Ovary (tissue), 7 donors: ENCODE measurements at regions not wholly inside any gene's neighbourhood (a gene's known extent, or its start where the extent isn't known, plus 50 kb on each side); places are given as distances from the start of the nearest gene placed in this dataset.

ENCODE experiments used
- DNase-seq, 5 donors: peaks; one replicate each; pipeline ENCODE4 v3.0.0-alpha.2; 2019 to 2020
- H3K27ac ChIP-seq, 2 donors: fragments of 200-600 bp; one replicate each; pipeline versions ENCODE4 v1.5.1 to v1.8.0; 2019 to 2022
- H3K27me3 ChIP-seq: fragments of 200-600 bp; one replicate; pipeline ENCODE4 v1.8.0; 2022
- H3K36me3 ChIP-seq: fragments of 200-600 bp; sonication (generic); one replicate; pipeline ENCODE4 v1.5.1; 2019
- H3K4me1 ChIP-seq: one replicate; pipeline ENCODE4 v1.8.1; 2013; ENCODE audit warnings: mild to moderate bottlenecking, moderate library complexity; ENCODE audit not compliant: insufficient read depth
- H3K4me3 ChIP-seq: fragments of 200-600 bp; sonication (generic); one replicate; pipeline ENCODE4 v1.5.1; 2017
- H3K9me3 ChIP-seq, 2 donors: fragments of 200-600 bp in 1 of 2; sonication (generic) in 1 of 2; one replicate each; pipeline versions ENCODE4 v1.5.1 to v1.8.1; 2013 to 2019; ENCODE audit warnings: mild to moderate bottlenecking in 1 of 2, moderate library complexity in 1 of 2
- EP300 ChIP-seq: sonication (generic); formaldehyde crosslinking; IDR thresholded peaks from one replicate; pipeline ENCODE4 v1.6.1; 2017; ENCODE audit warnings: antibody characterized with exemption
- POLR2A ChIP-seq: fragments of 450-650 bp; IDR thresholded peaks from one replicate; pipeline ENCODE4 v1.6.1; 2017; ENCODE audit warnings: antibody characterized with exemption, mild to moderate bottlenecking, moderate library complexity
- WGBS, 3 donors: extraction: QIAGEN DNeasy Blood & Tissue Kit in 1 of 3; methylation state at CpG; one replicate each; pipeline versions ENCODE4 v1.1.5 to v1.1.7; 2013 to 2017; 5-methylcytosine and 5-hydroxymethylcytosine counted together
- intact Hi-C, 4 donors: fragments of 100-400 bp; cut with DNase I; formaldehyde crosslinking; loops; one replicate each; pipeline versions ENCODE4 v1.11.0 to v1.15.1; 2022 to 2023
- TF ChIP-seq, protein P1 (sequence below), 3 donors: fragments of 450-650 bp in 2 of 3; fragments of 200-600 bp in 1 of 3; IDR thresholded peaks; one replicate each; pipeline versions ENCODE4 v1.5.1 to v1.8.0; 2016 to 2022; ENCODE audit warnings: antibody characterized with exemption in 3 of 3, mild to moderate bottlenecking in 1 of 3
- donor health status: DM: no; HTN: no; CAD: no; lungs with moderate emphysema.
- donor health status: DM: no; HTN: no; CAD: no.
- donor health status: Bipolar disorder and iron deficiency.
- donor health status: DM: no; HTN: no; CAD: no.
- donor health status: DM: yes; HTN: yes; CAD: no.

DNA sequence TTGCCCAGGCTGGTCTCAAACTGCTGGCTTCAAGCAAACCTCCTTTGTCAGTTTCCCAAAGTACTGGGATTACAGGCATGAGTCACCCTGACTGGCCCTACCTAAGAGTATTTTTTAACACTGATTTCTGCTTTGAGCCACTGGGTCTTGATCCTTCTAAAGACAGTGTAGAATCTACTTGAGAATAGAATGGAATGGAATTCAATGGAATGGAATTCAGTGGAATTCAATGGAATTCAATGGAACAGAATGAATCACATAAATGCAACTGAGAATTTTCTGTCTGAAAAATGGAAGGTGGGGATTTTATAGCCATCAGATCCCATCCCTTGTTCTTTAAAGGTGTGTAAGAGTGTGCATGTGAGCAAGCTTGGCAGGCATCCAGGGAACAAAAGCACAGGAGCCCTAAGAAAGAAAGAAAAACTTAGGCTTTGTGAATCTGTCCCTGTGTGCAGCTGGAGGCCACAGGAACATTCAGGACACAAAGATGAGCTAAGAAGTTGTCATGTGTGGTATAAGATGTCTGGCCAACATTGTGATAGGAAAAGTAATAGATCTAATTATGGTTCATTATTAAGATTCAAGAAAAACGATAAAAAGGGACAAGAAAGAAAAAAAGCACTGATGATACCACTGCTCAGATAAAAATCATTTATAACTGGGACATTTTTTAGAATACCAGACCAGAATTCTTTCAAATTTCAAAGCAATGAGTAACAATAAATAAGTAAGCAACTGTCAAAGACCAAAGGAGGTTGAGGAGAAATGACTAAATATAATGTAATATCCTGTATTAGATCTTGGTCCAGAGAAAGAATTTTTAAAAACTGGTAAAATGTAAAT, 681.0 kb upstream of the GJE1 start:
- Histone ChIP-seq H3K9me3 (no peaks in the 10 kb centered on the region), H3K36me3 (no peaks in the 10 kb centered on the region), H3K27me3 (no peaks in the 10 kb centered on the region), H3K4me1 (peaks cover 1% of the 10 kb centered on the region), H3K27ac (no peak overlapping the region), H3K4me3 (no peak overlapping the region)
- intact Hi-C loops: no loop called here
- DNase-seq: no peak
- TF ChIP-seq POLR2A (no peak), EP300 (no peak)
- TF ChIP-seq, protein P1, sequence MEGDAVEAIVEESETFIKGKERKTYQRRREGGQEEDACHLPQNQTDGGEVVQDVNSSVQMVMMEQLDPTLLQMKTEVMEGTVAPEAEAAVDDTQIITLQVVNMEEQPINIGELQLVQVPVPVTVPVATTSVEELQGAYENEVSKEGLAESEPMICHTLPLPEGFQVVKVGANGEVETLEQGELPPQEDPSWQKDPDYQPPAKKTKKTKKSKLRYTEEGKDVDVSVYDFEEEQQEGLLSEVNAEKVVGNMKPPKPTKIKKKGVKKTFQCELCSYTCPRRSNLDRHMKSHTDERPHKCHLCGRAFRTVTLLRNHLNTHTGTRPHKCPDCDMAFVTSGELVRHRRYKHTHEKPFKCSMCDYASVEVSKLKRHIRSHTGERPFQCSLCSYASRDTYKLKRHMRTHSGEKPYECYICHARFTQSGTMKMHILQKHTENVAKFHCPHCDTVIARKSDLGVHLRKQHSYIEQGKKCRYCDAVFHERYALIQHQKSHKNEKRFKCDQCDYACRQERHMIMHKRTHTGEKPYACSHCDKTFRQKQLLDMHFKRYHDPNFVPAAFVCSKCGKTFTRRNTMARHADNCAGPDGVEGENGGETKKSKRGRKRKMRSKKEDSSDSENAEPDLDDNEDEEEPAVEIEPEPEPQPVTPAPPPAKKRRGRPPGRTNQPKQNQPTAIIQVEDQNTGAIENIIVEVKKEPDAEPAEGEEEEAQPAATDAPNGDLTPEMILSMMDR (IDR thresholded peaks at IDR 0.05): no peak
- WGBS, 3 donors: 56 to 68% (median 67%) methylated on average over 1 of the region's 1 CpG

DNA sequence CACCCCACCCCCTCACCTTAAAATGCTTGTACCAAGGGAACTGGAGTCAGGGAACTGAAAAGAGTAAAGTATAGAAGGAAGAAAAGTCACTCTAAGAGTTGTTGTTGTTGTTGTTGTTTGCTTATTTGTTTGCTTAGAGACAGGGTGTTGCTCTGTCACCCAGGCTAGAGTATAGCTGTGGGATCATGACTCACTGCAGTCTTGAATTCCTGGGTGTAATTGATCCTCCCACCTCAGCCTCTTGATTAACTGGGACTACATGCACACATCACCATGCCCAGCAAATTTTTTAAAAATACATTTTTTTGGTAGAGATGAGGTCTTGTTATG, 681.6 kb upstream of the GJE1 start:
- H3K36me3 ChIP-seq: no peaks in the 10 kb centered on the region
- no peaks in the 10 kb centered on the region for H3K27me3 ChIP-seq
- intact Hi-C loops: no loop called here
- H3K27ac ChIP-seq: no peak overlapping the region
- TF ChIP-seq POLR2A (no peak), EP300 (no peak)
- TF ChIP-seq, protein P1 (IDR thresholded peaks at IDR 0.05): no peak
- no peak for DNase-seq
- H3K4me1 ChIP-seq: peaks cover 1% of the 10 kb centered on the region
- H3K9me3 ChIP-seq: no peaks in the 10 kb centered on the region
- no peak overlapping the region for H3K4me3 ChIP-seq

DNA sequence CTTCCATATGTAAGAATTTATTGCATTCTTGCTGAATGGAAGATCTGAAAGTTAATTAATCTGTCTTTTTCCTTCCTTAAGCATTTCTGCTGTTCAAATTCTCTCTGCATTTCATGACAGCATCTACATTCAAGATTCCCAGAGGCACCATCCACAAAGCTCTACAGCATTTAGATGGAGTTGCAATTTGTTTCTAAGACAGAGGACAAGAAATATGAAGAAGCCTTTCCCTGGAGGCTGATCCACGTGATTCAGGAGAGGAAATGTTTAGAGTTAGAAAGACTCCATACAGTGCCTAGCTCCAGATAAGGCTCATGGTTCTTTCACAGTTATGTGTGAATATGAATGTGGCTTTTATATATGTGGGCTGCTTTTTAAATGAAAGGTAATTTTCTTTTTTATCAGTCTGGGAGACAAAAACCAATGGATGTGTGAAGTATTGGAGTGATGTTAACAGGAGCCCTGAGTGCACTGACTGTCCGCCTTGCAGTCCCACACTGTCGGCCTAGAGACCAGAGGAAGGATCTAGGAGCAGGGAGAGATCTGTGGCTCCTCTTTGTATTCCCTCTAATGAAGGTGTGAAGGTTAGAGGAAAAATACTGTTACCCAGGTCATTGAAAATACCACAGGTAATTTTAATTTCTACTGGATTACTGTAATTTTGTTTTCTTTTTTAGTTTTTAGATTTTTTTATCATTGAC, 686.6 kb upstream of the GJE1 start:
- H3K4me3 ChIP-seq: no peak overlapping the region
- no peaks in the 10 kb centered on the region for H3K27me3 ChIP-seq
- intact Hi-C loops: no loop called here
- no peaks in the 10 kb centered on the region for H3K9me3 ChIP-seq
- H3K4me1 ChIP-seq: no peaks in the 10 kb centered on the region
- no peak overlapping the region for H3K27ac ChIP-seq
- WGBS, 3 donors: 73 to 87% (median 78%) methylated on average over 3 of the region's 3 CpGs
- DNase-seq: no peak
- TF ChIP-seq, protein P1 (IDR thresholded peaks at IDR 0.05): no peak
- TF ChIP-seq POLR2A (no peak), EP300 (no peak)
- H3K36me3 ChIP-seq: no peaks in the 10 kb centered on the region

DNA sequence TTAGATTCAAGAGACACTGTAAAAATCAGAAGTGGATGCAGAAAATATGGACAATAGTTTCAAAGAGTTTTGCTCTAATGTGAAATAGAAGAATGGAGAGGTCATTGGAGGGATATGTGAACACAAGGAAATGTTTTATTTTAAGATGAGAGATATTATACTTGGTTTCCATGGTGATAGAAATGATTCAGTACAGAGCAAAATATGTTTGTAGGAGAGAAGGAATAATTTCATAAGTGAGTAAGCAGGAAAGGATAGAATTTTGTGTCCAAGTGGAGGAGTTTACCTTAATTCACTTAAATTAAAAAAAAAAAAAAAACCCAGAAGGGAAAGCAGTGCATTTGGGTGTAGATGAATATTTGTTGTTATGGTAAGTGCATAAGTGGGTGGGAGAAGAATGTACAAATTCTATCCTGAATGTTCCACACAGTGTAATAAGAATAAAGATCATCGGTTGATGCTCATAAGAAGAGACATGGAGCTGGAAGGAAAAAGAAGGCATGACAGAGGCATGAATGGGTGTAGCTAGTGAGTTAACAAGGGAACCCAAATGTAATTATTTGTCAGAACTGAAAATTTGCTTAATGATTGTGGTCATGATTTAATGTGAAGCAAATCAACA, 688.9 kb upstream of the GJE1 start:
- WGBS, 3 donors: 86 to 98% (median 94%) methylated on average over 1 of the region's 1 CpG
- Histone ChIP-seq H3K4me1 (no peaks in the 10 kb centered on the region), H3K4me3 (no peak overlapping the region), H3K9me3 (no peaks in the 10 kb centered on the region), H3K27me3 (no peaks in the 10 kb centered on the region), H3K36me3 (no peaks in the 10 kb centered on the region), H3K27ac (no peak overlapping the region)
- no peak for DNase-seq
- intact Hi-C loops: no loop called here
- TF ChIP-seq POLR2A (no peak), EP300 (no peak)
- TF ChIP-seq, protein P1 (IDR thresholded peaks at IDR 0.05): no peak
